Glutamatergic neuron (in vitro differentiated cells): ENCODE measurements at regions not wholly inside any gene's neighbourhood (a gene's known extent, or its start where the extent isn't known, plus 50 kb on each side); places are given as distances from the start of the nearest gene placed in this dataset.

ENCODE experiments used
- DNase-seq: peaks from one replicate; pipeline ENCODE4 v3.0.0; 2022
- H3K27ac Mint-ChIP-seq: one replicate; pipeline ENCODE4 v1.8.0; 2020; ENCODE audit warnings: mild to moderate bottlenecking, mixed read lengths, inconsistent platforms; ENCODE audit not compliant: unreplicated experiment
- H3K27me3 Mint-ChIP-seq: one replicate; pipeline ENCODE4 v1.8.0; 2020; ENCODE audit warnings: mild to moderate bottlenecking, moderate library complexity, mixed read lengths, inconsistent platforms; ENCODE audit not compliant: unreplicated experiment
- H3K36me3 Mint-ChIP-seq: one replicate; pipeline ENCODE4 v1.8.0; 2020; ENCODE audit warnings: mild to moderate bottlenecking, mixed read lengths, inconsistent platforms; ENCODE audit not compliant: unreplicated experiment
- H3K4me1 Mint-ChIP-seq: one replicate; pipeline ENCODE4 v1.8.0; 2020; ENCODE audit warnings: mild to moderate bottlenecking, low read depth, mixed read lengths, inconsistent platforms; ENCODE audit not compliant: unreplicated experiment
- H3K4me3 Mint-ChIP-seq: one replicate; pipeline ENCODE4 v1.8.0; 2020; ENCODE audit warnings: mild to moderate bottlenecking, mixed read lengths, inconsistent platforms; ENCODE audit not compliant: unreplicated experiment
- H3K9me3 Mint-ChIP-seq: one replicate; pipeline ENCODE4 v1.8.0; 2020; ENCODE audit warnings: mild to moderate bottlenecking, moderate library complexity, mixed read lengths, inconsistent platforms; ENCODE audit not compliant: unreplicated experiment
- TF ChIP-seq, protein P1 (sequence below): fragments of 200-600 bp; sonication (generic); IDR thresholded peaks from one replicate; pipeline ENCODE4 v1.5.0; 2021; ENCODE audit not compliant: partially characterized antibody, unreplicated experiment

DNA sequence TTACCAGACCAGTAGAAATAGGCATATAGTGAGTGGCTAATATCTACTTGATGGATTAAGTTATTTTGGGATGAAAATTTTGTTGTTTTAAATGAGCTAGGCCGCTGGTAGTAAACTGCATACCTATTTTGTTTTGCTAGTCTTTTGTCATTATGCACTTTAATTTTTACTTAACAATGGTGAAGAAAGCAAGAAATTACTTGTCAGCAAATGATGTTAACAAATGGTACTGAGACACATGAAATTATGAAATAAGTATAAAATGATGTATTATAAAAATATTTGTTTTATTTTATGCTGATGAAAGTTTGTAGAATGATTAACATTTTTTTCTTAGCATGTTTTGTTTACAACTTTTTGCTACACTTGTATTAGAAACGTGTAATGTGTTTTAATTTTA is 807.7 kb downstream of the TBC1D32 start:
- TF ChIP-seq, protein P1, sequence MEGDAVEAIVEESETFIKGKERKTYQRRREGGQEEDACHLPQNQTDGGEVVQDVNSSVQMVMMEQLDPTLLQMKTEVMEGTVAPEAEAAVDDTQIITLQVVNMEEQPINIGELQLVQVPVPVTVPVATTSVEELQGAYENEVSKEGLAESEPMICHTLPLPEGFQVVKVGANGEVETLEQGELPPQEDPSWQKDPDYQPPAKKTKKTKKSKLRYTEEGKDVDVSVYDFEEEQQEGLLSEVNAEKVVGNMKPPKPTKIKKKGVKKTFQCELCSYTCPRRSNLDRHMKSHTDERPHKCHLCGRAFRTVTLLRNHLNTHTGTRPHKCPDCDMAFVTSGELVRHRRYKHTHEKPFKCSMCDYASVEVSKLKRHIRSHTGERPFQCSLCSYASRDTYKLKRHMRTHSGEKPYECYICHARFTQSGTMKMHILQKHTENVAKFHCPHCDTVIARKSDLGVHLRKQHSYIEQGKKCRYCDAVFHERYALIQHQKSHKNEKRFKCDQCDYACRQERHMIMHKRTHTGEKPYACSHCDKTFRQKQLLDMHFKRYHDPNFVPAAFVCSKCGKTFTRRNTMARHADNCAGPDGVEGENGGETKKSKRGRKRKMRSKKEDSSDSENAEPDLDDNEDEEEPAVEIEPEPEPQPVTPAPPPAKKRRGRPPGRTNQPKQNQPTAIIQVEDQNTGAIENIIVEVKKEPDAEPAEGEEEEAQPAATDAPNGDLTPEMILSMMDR, result no peak
- Mint-ChIP-seq H3K27me3 (no peaks in the 10 kb centered on the region), H3K27ac (no peak overlapping the region), H3K9me3 (no peaks in the 10 kb centered on the region), H3K4me1 (no peaks in the 10 kb centered on the region), H3K4me3 (no peak overlapping the region), H3K36me3 (no peaks in the 10 kb centered on the region)
- no peak for DNase-seq

DNA sequence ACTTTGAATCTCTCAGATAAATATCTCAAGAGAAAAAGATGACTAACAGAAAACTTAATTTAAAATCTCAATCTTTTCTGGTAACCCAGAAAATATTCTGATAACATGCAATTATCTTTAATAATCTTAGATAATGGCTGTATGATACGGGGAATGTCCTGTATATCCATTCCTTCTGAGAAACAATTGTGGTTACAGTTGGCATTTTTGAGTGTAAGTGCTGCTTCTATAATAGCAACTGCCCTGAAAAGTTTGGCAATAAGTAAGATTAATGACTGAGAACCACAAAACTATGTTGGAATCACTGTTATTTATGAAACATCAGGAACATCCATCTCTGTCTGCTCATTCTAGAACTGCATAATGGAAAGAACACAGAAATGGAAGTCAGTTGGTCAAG is 819.7 kb downstream of the TBC1D32 start:
- TF ChIP-seq, protein P1, result no peak
- no peaks in the 10 kb centered on the region for H3K27me3 Mint-ChIP-seq

DNA sequence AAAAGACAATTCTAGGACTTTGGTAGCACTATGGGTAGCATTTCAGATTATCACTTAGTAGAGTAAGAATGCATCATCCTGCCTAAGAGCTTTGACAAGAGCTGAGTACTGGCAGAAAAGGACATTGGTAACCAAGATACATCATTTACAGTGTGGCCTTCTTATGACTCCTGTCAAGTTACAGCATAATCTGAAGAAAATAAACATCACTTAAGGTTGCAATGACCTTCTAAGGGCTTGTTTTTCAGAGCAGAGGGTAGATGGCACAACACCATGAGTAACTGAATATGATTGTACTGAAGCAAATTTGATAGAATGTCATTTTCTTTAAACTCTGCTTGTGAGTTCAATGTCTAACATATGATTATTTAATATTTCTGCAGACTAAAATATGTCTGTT is 822.6 kb downstream of the TBC1D32 start:
- Mint-ChIP-seq H3K4me3 (no peak overlapping the region), H3K9me3 (no peaks in the 10 kb centered on the region), H3K27ac (no peak overlapping the region), H3K36me3 (no peaks in the 10 kb centered on the region), H3K4me1 (no peaks in the 10 kb centered on the region), H3K27me3 (no peaks in the 10 kb centered on the region)
- TF ChIP-seq, protein P1, result no peak
- no peak for DNase-seq

More for the DNA sequence above, 819.7 kb downstream of the TBC1D32 start:
- Mint-ChIP-seq H3K27ac (no peak overlapping the region), H3K4me1 (no peaks in the 10 kb centered on the region), H3K4me3 (no peak overlapping the region), H3K36me3 (no peaks in the 10 kb centered on the region), H3K9me3 (no peaks in the 10 kb centered on the region)
- DNase-seq, result no peak

DNA sequence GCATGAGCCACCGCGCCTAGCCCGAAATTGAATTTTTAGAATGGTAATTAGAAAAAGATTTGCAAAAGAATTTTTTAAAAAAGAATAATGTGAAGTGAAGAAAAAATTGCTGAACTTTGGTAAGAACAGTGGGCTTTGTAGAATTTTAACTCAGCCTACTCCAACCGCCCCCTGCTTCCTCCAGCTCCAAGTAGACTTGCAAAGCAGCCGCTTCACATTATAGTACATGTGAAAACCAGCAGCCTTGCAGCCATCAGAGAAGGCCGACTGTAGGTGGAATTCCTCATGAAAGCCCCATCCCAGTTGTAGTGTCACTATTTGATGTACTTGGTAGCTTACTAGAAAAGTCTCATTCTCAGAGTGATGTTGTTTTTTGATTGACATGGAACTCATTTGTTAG is 835.6 kb downstream of the TBC1D32 start:
- DNase-seq, result no peak
- H3K27me3 Mint-ChIP-seq, result no peaks in the 10 kb centered on the region
- TF ChIP-seq, protein P1, result no peak
- H3K4me3 Mint-ChIP-seq, result no peak overlapping the region
- H3K9me3 Mint-ChIP-seq, result no peaks in the 10 kb centered on the region
- no peaks in the 10 kb centered on the region for H3K4me1 Mint-ChIP-seq
- no peaks in the 10 kb centered on the region for H3K36me3 Mint-ChIP-seq
- H3K27ac Mint-ChIP-seq, result no peak overlapping the region

DNA sequence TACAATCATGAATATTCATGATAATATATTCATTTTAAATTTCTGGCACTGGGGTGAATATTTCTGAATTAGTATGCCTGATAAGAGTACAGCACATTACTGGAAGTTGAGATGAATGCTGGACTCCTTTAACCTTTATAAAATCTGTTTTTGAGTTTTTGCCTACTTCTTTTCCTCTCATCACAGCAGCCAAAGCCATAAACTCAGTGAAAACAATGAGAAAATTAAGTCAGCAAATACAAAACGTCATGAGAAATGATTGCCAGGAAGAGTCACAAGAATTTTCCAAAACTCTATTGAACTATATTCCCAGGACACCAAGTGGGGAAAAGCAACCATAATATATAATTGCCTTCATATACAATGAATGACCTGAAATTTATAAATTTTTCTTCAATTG is 837.6 kb downstream of the TBC1D32 start:
- DNase-seq, result no peak
- no peaks in the 10 kb centered on the region for H3K4me1 Mint-ChIP-seq
- H3K36me3 Mint-ChIP-seq, result no peaks in the 10 kb centered on the region
- H3K4me3 Mint-ChIP-seq, result no peak overlapping the region
- TF ChIP-seq, protein P1, result no peak
- H3K27ac Mint-ChIP-seq, result no peak overlapping the region
- H3K9me3 Mint-ChIP-seq, result no peaks in the 10 kb centered on the region
- no peaks in the 10 kb centered on the region for H3K27me3 Mint-ChIP-seq
